BLaER1 treated with 17β-estradiol and CSF1 and Interleukin-3, amounts not matched to agents 10 nM and 100 nM (cell line): ENCODE measurements at regions not wholly inside any gene's neighbourhood (a gene's known extent, or its start where the extent isn't known, plus 50 kb on each side); places are given as distances from the start of the nearest gene placed in this dataset.

Source experiments
- H3K27ac ChIP-seq, 11 experiments: shearing (Covaris generic); formaldehyde crosslinking; 2 replicates each; pipeline ENCODE4 v1.8.1; 2022
- H3K27me3 ChIP-seq, 11 experiments: shearing (Covaris generic); formaldehyde crosslinking; 2 replicates each; pipeline ENCODE4 v1.8.1; 2022
- H3K36me3 ChIP-seq, 11 experiments: shearing (Covaris generic); formaldehyde crosslinking; 2 replicates each; pipeline ENCODE4 v1.8.1; 2022
- H3K4me1 ChIP-seq, 10 experiments: shearing (Covaris generic); formaldehyde crosslinking; 2 replicates each; pipeline ENCODE4 v1.8.1; 2022
- H3K4me2 ChIP-seq, 11 experiments: shearing (Covaris generic); formaldehyde crosslinking; 2 replicates each; pipeline ENCODE4 v1.8.1; 2022
- H3K4me3 ChIP-seq, 10 experiments: shearing (Covaris generic); formaldehyde crosslinking; 2 replicates each; pipeline ENCODE4 v1.8.1; 2022
- H3K9ac ChIP-seq, 11 experiments: shearing (Covaris generic); formaldehyde crosslinking; 2 replicates each; pipeline ENCODE4 v1.8.1; 2022
- H3K9me3 ChIP-seq, 11 experiments: shearing (Covaris generic); formaldehyde crosslinking; replicated peaks in 1 of 11; 2 replicates each; pipeline ENCODE4 v1.8.1; 2022
- H4K20me1 ChIP-seq, 11 experiments: shearing (Covaris generic); formaldehyde crosslinking; 2 replicates each; pipeline ENCODE4 v1.8.1; 2022
- Cebpa-rat ChIP-seq, 11 experiments: shearing (Covaris generic); IDR thresholded peaks; 2 replicates each; pipeline ENCODE4 v1.8.1; 2022

- Histone ChIP-seq H3K36me3 (no peaks in the 10 kb centered on the region), H3K4me2 (peak overlapping the region in 9 of 11 experiments; percentile 29 to 82 (median 64); a peak in 17 of 22 replicates), H3K9ac (no peak overlapping the region), H3K27ac (peak overlapping the region in 2 of 11 experiments; percentile 35 to 38; a peak in 2 of 22 replicates), H3K9me3 (no peaks in the 10 kb centered on the region), H3K4me3 (no peak overlapping the region), H3K27me3 (no peaks in the 10 kb centered on the region), H4K20me1 (no peaks in the 10 kb centered on the region), H3K4me1 (peaks cover 0 to 25% (median 14%) of the 10 kb centered on the region in 10 experiments; a peak in 15 of 20 replicates)
- TF ChIP-seq Cebpa-rat (IDR thresholded peaks at IDR 0.05), result no peak
These were observed 888.4 kb downstream of the TRIB2 start for GRCh38 chr2:13604951-13605661.

- H3K27ac ChIP-seq, result no peak overlapping the region
- H3K4me3 ChIP-seq, result no peak overlapping the region
- no peaks in the 10 kb centered on the region for H3K27me3 ChIP-seq
- H3K36me3 ChIP-seq, result no peaks in the 10 kb centered on the region
- H4K20me1 ChIP-seq, result no peaks in the 10 kb centered on the region
- peaks cover 0 to 25% (median 14%) of the 10 kb centered on the region in 10 experiments; a peak in 15 of 20 replicates for H3K4me1 ChIP-seq
- no peak for TF ChIP-seq Cebpa-rat (IDR thresholded peaks at IDR 0.05)
- H3K4me2 ChIP-seq, result no peak overlapping the region
- no peak overlapping the region for H3K9ac ChIP-seq
- H3K9me3 ChIP-seq, result no peaks in the 10 kb centered on the region
These were observed 890.4 kb downstream of the TRIB2 start for GRCh38 chr2:13607139-13607538.

GRCh38 chr2:13611939-13612338 lies 895.2 kb downstream of the TRIB2 start:
- no peak overlapping the region for H3K4me3 ChIP-seq
- H3K27me3 ChIP-seq, result no peaks in the 10 kb centered on the region
- no peak overlapping the region for H3K9ac ChIP-seq
- H3K27ac ChIP-seq, result no peak overlapping the region
- no peak for TF ChIP-seq Cebpa-rat (IDR thresholded peaks at IDR 0.05)
- no peaks in the 10 kb centered on the region for H3K4me1 ChIP-seq
- no peaks in the 10 kb centered on the region for H3K36me3 ChIP-seq
- H3K9me3 ChIP-seq, result peaks cover 0 to 10% (median 7%) of the 10 kb centered on the region in 11 experiments; a peak in 7 of 22 replicates
- no peak overlapping the region for H3K4me2 ChIP-seq
- H4K20me1 ChIP-seq, result no peaks in the 10 kb centered on the region

- TF ChIP-seq Cebpa-rat (IDR thresholded peaks at IDR 0.05), result no peak
- Histone ChIP-seq H3K4me2 (no peak overlapping the region), H3K4me1 (no peaks in the 10 kb centered on the region), H3K27me3 (no peaks in the 10 kb centered on the region), H3K36me3 (no peaks in the 10 kb centered on the region), H4K20me1 (no peaks in the 10 kb centered on the region), H3K9ac (no peak overlapping the region), H3K9me3 (peaks cover 0 to 10% (median 7%) of the 10 kb centered on the region in 11 experiments; a peak in 7 of 22 replicates), H3K27ac (no peak overlapping the region), H3K4me3 (no peak overlapping the region)
These were observed 899.3 kb downstream of the TRIB2 start for GRCh38 chr2:13616059-13616458.

GRCh38 chr2:13616616-13617015 lies 899.9 kb downstream of the TRIB2 start:
- Histone ChIP-seq H3K4me2 (no peak overlapping the region), H3K36me3 (no peaks in the 10 kb centered on the region), H3K9ac (no peak overlapping the region), H3K27me3 (no peaks in the 10 kb centered on the region), H4K20me1 (no peaks in the 10 kb centered on the region), H3K27ac (no peak overlapping the region), H3K4me3 (no peak overlapping the region), H3K9me3 (peaks cover 0 to 10% (median 7%) of the 10 kb centered on the region in 11 experiments; a peak in 7 of 22 replicates), H3K4me1 (no peaks in the 10 kb centered on the region)
- no peak for TF ChIP-seq Cebpa-rat (IDR thresholded peaks at IDR 0.05)

- Histone ChIP-seq H3K27ac (no peak overlapping the region), H3K4me2 (no peak overlapping the region), H3K9ac (no peak overlapping the region), H3K9me3 (no peaks in the 10 kb centered on the region), H3K4me1 (no peaks in the 10 kb centered on the region; a peak in 1 of 20 replicates), H4K20me1 (no peaks in the 10 kb centered on the region), H3K4me3 (no peak overlapping the region), H3K36me3 (no peaks in the 10 kb centered on the region), H3K27me3 (no peaks in the 10 kb centered on the region)
- TF ChIP-seq Cebpa-rat (IDR thresholded peaks at IDR 0.05), result no peak
These were observed 911.4 kb downstream of the TRIB2 start for GRCh38 chr2:13628122-13628521.

GRCh38 chr2:13638181-13638580 lies 921.4 kb downstream of the TRIB2 start:
- H3K27me3 ChIP-seq, result no peaks in the 10 kb centered on the region
- H3K36me3 ChIP-seq, result no peaks in the 10 kb centered on the region; a peak in 1 of 22 replicates
- no peak overlapping the region for H3K4me3 ChIP-seq
- no peaks in the 10 kb centered on the region for H4K20me1 ChIP-seq
- no peak overlapping the region for H3K4me2 ChIP-seq
- H3K9ac ChIP-seq, result no peak overlapping the region
- H3K27ac ChIP-seq, result no peak overlapping the region
- H3K4me1 ChIP-seq, result no peaks in the 10 kb centered on the region
- H3K9me3 ChIP-seq, result peaks cover 3 to 11% (median 5%) of the 10 kb centered on the region in 11 experiments; a peak in 13 of 22 replicates
- TF ChIP-seq Cebpa-rat (IDR thresholded peaks at IDR 0.05), result no peak

- H3K9me3 ChIP-seq, result peaks cover 13 to 34% (median 27%) of the 10 kb centered on the region in 11 experiments
- no peaks in the 10 kb centered on the region for H4K20me1 ChIP-seq
These were observed 933.2 kb downstream of the TRIB2 start for GRCh38 chr2:13649918-13650317.

GRCh38 chr2:13650586-13651180 lies 933.9 kb downstream of the TRIB2 start:
- Histone ChIP-seq H3K27me3 (no peaks in the 10 kb centered on the region), H4K20me1 (no peaks in the 10 kb centered on the region), H3K4me3 (no peak overlapping the region), H3K9me3 (peaks cover 13 to 26% (median 21%) of the 10 kb centered on the region in 11 experiments), H3K36me3 (no peaks in the 10 kb centered on the region), H3K4me1 (peaks cover 0 to 7% (median 2%) of the 10 kb centered on the region in 10 experiments; a peak in 6 of 20 replicates), H3K4me2 (no peak overlapping the region), H3K27ac (no peak overlapping the region), H3K9ac (no peak overlapping the region)
- TF ChIP-seq Cebpa-rat (IDR thresholded peaks at IDR 0.05), result no peak

More at GRCh38 chr2:13649918-13650317, 933.2 kb downstream of the TRIB2 start:
- Histone ChIP-seq H3K4me1 (peaks cover 0 to 7% (median 2%) of the 10 kb centered on the region in 10 experiments; a peak in 6 of 20 replicates), H3K4me2 (no peak overlapping the region), H3K27me3 (no peaks in the 10 kb centered on the region), H3K9ac (no peak overlapping the region), H3K4me3 (no peak overlapping the region), H3K36me3 (no peaks in the 10 kb centered on the region), H3K27ac (no peak overlapping the region)
- TF ChIP-seq Cebpa-rat (IDR thresholded peaks at IDR 0.05), result no peak
